Endothelial cell of umbilical vein (primary cell): ENCODE measurements at regions not wholly inside any gene's neighbourhood (a gene's known extent, or its start where the extent isn't known, plus 50 kb on each side); places are given as distances from the start of the nearest gene placed in this dataset.

ENCODE experiments used
- CTCF ChIP-seq, 2 donors: IDR thresholded peaks; 1 replicate in 1 of 2; 2 replicates in 1 of 2; pipeline ENCODE4 v1.5.1; 2011; ENCODE audit warnings: low read length in 2 of 2, mild to moderate bottlenecking in 2 of 2, moderate library complexity in 2 of 2, control low read depth in 1 of 2, inconsistent platforms in 1 of 2, low read depth in 1 of 2; ENCODE audit not compliant: insufficient read depth in 1 of 2; ENCODE audit errors: extremely low read depth in 1 of 2
- EZH2 ChIP-seq: IDR thresholded peaks from 2 replicates; pipeline ENCODE4 v1.6.1; 2012; ENCODE audit warnings: borderline replicate concordance, low read depth, mild to moderate bottlenecking, moderate library complexity, low read length, inconsistent platforms; ENCODE audit not compliant: severe bottlenecking
- MAX ChIP-seq: IDR thresholded peaks from 2 replicates; pipeline ENCODE4 v1.6.1; 2011; ENCODE audit not compliant: insufficient read depth, insufficient read length
- MYC ChIP-seq: IDR thresholded peaks from one replicate; pipeline ENCODE4 v1.6.1; 2011; ENCODE audit warnings: mild to moderate bottlenecking, low read depth, low read length
- POLR2A ChIP-seq: IDR thresholded peaks from 2 replicates; pipeline ENCODE4 v1.6.1; 2012; ENCODE audit warnings: low read depth, mild to moderate bottlenecking, control low read depth, low read length
- POLR2AphosphoS5 ChIP-seq: IDR thresholded peaks from 2 replicates; pipeline ENCODE4 v1.6.1; 2012; ENCODE audit warnings: low read depth, mild to moderate bottlenecking, control low read depth, low read length, moderate library complexity; ENCODE audit not compliant: insufficient read depth

- TF ChIP-seq CTCF (IDR thresholded peaks at IDR 0.05; ENCODE audit: extremely low read depth in 1 of 2, insufficient read depth in 1 of 2, low read depth in 1 of 2, low read length in 2 of 2) (no peak), POLR2AphosphoS5 (no peak), POLR2A (no peak), MAX (no peak), EZH2 (no peak), MYC (no peak)
Measured at GRCh38 chr3:102826636-102827035, 391.8 kb downstream of the ZPLD1 start.
